CD4-positive, alpha-beta T cell (primary cell): ENCODE measurements at regions not wholly inside any gene's neighbourhood (a gene's known extent, or its start where the extent isn't known, plus 50 kb on each side); places are given as distances from the start of the nearest gene placed in this dataset.

Experiments used
- ATAC-seq: fragments of 200-7000 bp; cut with Tn5 transposase; one replicate; pipeline ENCODE4 v1.10.0; 2022; ENCODE audit warnings: mild to moderate bottlenecking; ENCODE audit not compliant: poor library complexity
- CTCF ChIA-PET: fragments of 350-600 bp; sonication (Branson Sonifier 250); formaldehyde crosslinking; loops from one replicate; lab custom pipeline; 2021; ENCODE audit warnings: antibody characterized with exemption, inconsistent platforms; lab: Charles Lee
- POLR2A ChIA-PET: fragments of 350-600 bp; sonication (Branson Sonifier 250); formaldehyde crosslinking; loops from one replicate; lab custom pipeline; 2021; ENCODE audit warnings: antibody characterized with exemption, inconsistent platforms; lab: Charles Lee
- DNase-seq, 14 experiments: peaks; one replicate each; pipeline ENCODE4 v3.0.0-alpha.2; 2013 to 2020; ENCODE audit warnings: mixed read lengths in 2 of 14
- H3K27ac ChIP-seq, 2 donors: one replicate each; pipeline versions ENCODE4 v1.5.1 to v1.7.0; 2013; ENCODE audit warnings: low read length in 2 of 2, low read depth in 1 of 2, mild to moderate bottlenecking in 1 of 2
- H3K27me3 ChIP-seq, 2 experiments: 1 replicate in 1 of 2; 2 replicates in 1 of 2; pipeline versions ENCODE4 v1.6.1 to v1.7.0; 2013; ENCODE audit warnings: low read length in 2 of 2, control low read depth in 1 of 2, mild to moderate bottlenecking in 1 of 2, moderate library complexity in 1 of 2; ENCODE audit not compliant: insufficient read depth in 2 of 2, control insufficient read depth in 1 of 2
- H3K36me3 ChIP-seq: one replicate; pipeline ENCODE4 v1.6.1; 2013; ENCODE audit warnings: low read length, control low read depth; ENCODE audit not compliant: insufficient read depth
- H3K4me1 ChIP-seq: one replicate; pipeline ENCODE4 v1.6.1; 2013; ENCODE audit warnings: low read length, control low read depth; ENCODE audit not compliant: insufficient read depth
- H3K4me3 ChIP-seq: one replicate; pipeline ENCODE4 v1.5.1; 2013; ENCODE audit warnings: mild to moderate bottlenecking, low read length, moderate library complexity
- H3K9me3 ChIP-seq, 2 experiments: 1 replicate in 1 of 2; 2 replicates in 1 of 2; pipeline versions ENCODE4 v1.6.1 to v1.7.0; 2013; ENCODE audit warnings: low read length in 2 of 2, mild to moderate bottlenecking in 2 of 2, control low read depth in 1 of 2, moderate library complexity in 1 of 2; ENCODE audit not compliant: control insufficient read depth in 1 of 2, insufficient read depth in 1 of 2
- H3K27ac Mint-ChIP-seq: one replicate; pipeline ENCODE4 v1.8.0; 2020; ENCODE audit warnings: mixed read lengths
- H3K27me3 Mint-ChIP-seq: one replicate; pipeline ENCODE4 v1.8.0; 2021; ENCODE audit warnings: mixed read lengths
- H3K36me3 Mint-ChIP-seq: one replicate; pipeline ENCODE4 v1.8.0; 2021; ENCODE audit warnings: low read depth, mixed read lengths
- H3K4me1 Mint-ChIP-seq: one replicate; pipeline ENCODE4 v1.8.0; 2021; ENCODE audit warnings: low read depth, mixed read lengths
- H3K4me3 Mint-ChIP-seq: one replicate; pipeline ENCODE4 v1.8.0; 2020; ENCODE audit warnings: mild to moderate bottlenecking, mixed read lengths
- H3K9me3 Mint-ChIP-seq: one replicate; pipeline ENCODE4 v1.8.0; 2020; ENCODE audit warnings: mixed read lengths
- CTCF ChIP-seq: fragments of 200-600 bp; IDR thresholded peaks from one replicate; pipeline ENCODE4 v1.8.0; 2022; ENCODE audit warnings: antibody characterized with exemption, mild to moderate bottlenecking
- intact Hi-C, 2 experiments: fragments of 100-400 bp; cut with DNase I in 1 of 2; cut with micrococcal nuclease in 1 of 2; formaldehyde crosslinking; loops; one replicate each; pipeline versions ENCODE4 v1.15.1 to v1.9.0; 2023 to 2025; cut with DNase I, micrococcal nuclease

GRCh38 chr13:99642006-99642405 lies 140.7 kb downstream of the TM9SF2 start:
- H3K27me3 Mint-ChIP-seq = no peaks in the 10 kb centered on the region
- H3K4me1 ChIP-seq = no peaks in the 10 kb centered on the region
- H3K4me1 Mint-ChIP-seq = peaks cover 3% of the 10 kb centered on the region
- no peak for TF ChIP-seq CTCF
- ChIA-PET POLR2A (no interaction called here), CTCF (no interaction called here)
- H3K4me3 ChIP-seq = no peak overlapping the region
- no peak for DNase-seq
- ATAC-seq = no peak
- intact Hi-C loops = no loop called here
- no peaks in the 10 kb centered on the region for H3K27me3 ChIP-seq
- H3K9me3 ChIP-seq = no peaks in the 10 kb centered on the region
- H3K4me3 Mint-ChIP-seq = no peak overlapping the region
- no peaks in the 10 kb centered on the region for H3K9me3 Mint-ChIP-seq
- no peak overlapping the region for H3K27ac ChIP-seq
- no peaks in the 10 kb centered on the region for H3K36me3 ChIP-seq
- H3K27ac Mint-ChIP-seq = no peak overlapping the region
- no peaks in the 10 kb centered on the region for H3K36me3 Mint-ChIP-seq

GRCh38 chr13:99640260-99640659 lies 139.0 kb downstream of the TM9SF2 start:
- peaks cover 3% of the 10 kb centered on the region for H3K4me1 Mint-ChIP-seq
- Histone ChIP-seq H3K36me3 (no peaks in the 10 kb centered on the region), H3K4me3 (no peak overlapping the region), H3K4me1 (no peaks in the 10 kb centered on the region), H3K9me3 (no peaks in the 10 kb centered on the region), H3K27ac (no peak overlapping the region), H3K27me3 (no peaks in the 10 kb centered on the region)
- H3K4me3 Mint-ChIP-seq = no peak overlapping the region
- ChIA-PET CTCF (interaction anchor here (1.2 kb wide), 1 partner anchor 16 kb away, joined by 3 read pairs; no protein-coding TSS in a partner anchor), POLR2A (no interaction called here)
- no peak for ATAC-seq
- no peak overlapping the region for H3K27ac Mint-ChIP-seq
- no peaks in the 10 kb centered on the region for H3K9me3 Mint-ChIP-seq
- no peaks in the 10 kb centered on the region for H3K27me3 Mint-ChIP-seq
- no peak for DNase-seq
- TF ChIP-seq CTCF = no peak
- intact Hi-C loops = no loop called here
- no peaks in the 10 kb centered on the region for H3K36me3 Mint-ChIP-seq

- H3K4me3 Mint-ChIP-seq = no peak overlapping the region
- ATAC-seq (no peak), DNase-seq (no peak)
- Histone ChIP-seq H3K27ac (no peak overlapping the region), H3K27me3 (no peaks in the 10 kb centered on the region), H3K36me3 (no peaks in the 10 kb centered on the region), H3K9me3 (no peaks in the 10 kb centered on the region), H3K4me3 (no peak overlapping the region), H3K4me1 (no peaks in the 10 kb centered on the region)
- no peak for TF ChIP-seq CTCF
- H3K9me3 Mint-ChIP-seq = no peaks in the 10 kb centered on the region
- peaks cover 3% of the 10 kb centered on the region for H3K4me1 Mint-ChIP-seq
- H3K27ac Mint-ChIP-seq = no peak overlapping the region
- H3K36me3 Mint-ChIP-seq = no peaks in the 10 kb centered on the region
- CTCF ChIA-PET = no interaction called here
- intact Hi-C loops = no loop called here
- no peaks in the 10 kb centered on the region for H3K27me3 Mint-ChIP-seq
- POLR2A ChIA-PET = no interaction called here
Observed at GRCh38 chr13:99639126-99639525, 137.9 kb downstream of the TM9SF2 start.
